ENCODE measurements at regions not wholly inside any gene's neighbourhood (a gene's known extent, or its start where the extent isn't known, plus 50 kb on each side); places are given as distances from the start of the nearest gene placed in this dataset.

- peaks cover 11% of the 10 kb centered on the region for H3K9me3 Mint-ChIP-seq
- ATAC-seq, result no peak
- H3K27me3 Mint-ChIP-seq, result no peaks in the 10 kb centered on the region
- H3K27ac Mint-ChIP-seq, result no peak overlapping the region
- DNase-seq (ENCODE audit: low spot score), result no peak
- H3K36me3 Mint-ChIP-seq, result no peaks in the 10 kb centered on the region
- no peaks in the 10 kb centered on the region for H3K4me1 Mint-ChIP-seq (ENCODE audit: low read depth in 2 of 2)
- no peak overlapping the region for H3K4me3 Mint-ChIP-seq
Measured at GRCh38 chr3:88896026-88896425, 211.4 kb upstream of the EPHA3 start.

DNA sequence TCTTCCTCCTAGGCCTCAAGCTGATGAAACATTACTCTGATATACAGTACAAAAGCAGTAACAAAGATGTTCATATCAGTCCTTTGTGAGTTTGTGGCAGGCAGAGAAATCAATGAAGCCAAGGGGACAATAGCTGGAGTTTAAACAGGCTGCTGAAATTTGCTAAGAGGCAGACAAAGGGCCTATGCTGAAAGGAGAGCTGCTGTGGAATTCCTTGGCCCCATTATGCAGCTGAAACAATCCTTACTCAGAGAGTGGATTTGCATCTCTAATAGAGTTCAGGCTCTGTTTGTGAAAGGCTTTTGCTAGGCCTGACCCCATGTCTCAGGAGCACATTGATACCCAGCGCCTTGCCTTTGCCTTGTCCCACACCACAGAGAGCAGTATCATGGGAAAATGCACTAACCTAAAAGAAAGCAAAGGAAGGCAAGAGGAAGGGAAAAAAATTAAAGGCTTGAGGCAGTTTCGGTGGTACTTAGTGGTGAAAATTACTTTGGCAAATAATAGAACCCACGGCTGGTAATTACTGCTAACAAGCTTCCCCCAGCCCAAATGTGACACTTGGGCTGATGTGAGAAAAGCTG is 195.0 kb upstream of the EPHA3 start:
- Mint-ChIP-seq H3K36me3 (no peaks in the 10 kb centered on the region), H3K27me3 (no peaks in the 10 kb centered on the region), H3K27ac (no peak overlapping the region), H3K4me3 (no peak overlapping the region), H3K4me1 (ENCODE audit: low read depth in 2 of 2) (no peaks in the 10 kb centered on the region), H3K9me3 (peaks cover 12% of the 10 kb centered on the region)
- DNase-seq (ENCODE audit: low spot score) (no peak), ATAC-seq (no peak)

GRCh38 chr3:88918841-88919240 is 188.6 kb upstream of the EPHA3 start:
- H3K9me3 Mint-ChIP-seq, result peaks cover 6% of the 10 kb centered on the region
- no peaks in the 10 kb centered on the region for H3K36me3 Mint-ChIP-seq
- H3K4me3 Mint-ChIP-seq, result no peak overlapping the region
- no peak overlapping the region for H3K27ac Mint-ChIP-seq
- no peaks in the 10 kb centered on the region for H3K27me3 Mint-ChIP-seq
- DNase-seq (ENCODE audit: low spot score) (no peak), ATAC-seq (no peak)
- H3K4me1 Mint-ChIP-seq (ENCODE audit: low read depth in 2 of 2), result no peaks in the 10 kb centered on the region

GRCh38 chr3:88921986-88922385 is 185.4 kb upstream of the EPHA3 start:
- peaks cover 4% of the 10 kb centered on the region for H3K9me3 Mint-ChIP-seq
- no peak for DNase-seq (ENCODE audit: low spot score)
- H3K27ac Mint-ChIP-seq, result no peak overlapping the region
- no peaks in the 10 kb centered on the region for H3K36me3 Mint-ChIP-seq
- H3K27me3 Mint-ChIP-seq, result no peaks in the 10 kb centered on the region
- no peaks in the 10 kb centered on the region for H3K4me1 Mint-ChIP-seq (ENCODE audit: low read depth in 2 of 2)
- no peak for ATAC-seq
- no peak overlapping the region for H3K4me3 Mint-ChIP-seq

- ATAC-seq, result no peak
- peaks cover 6% of the 10 kb centered on the region for H3K9me3 Mint-ChIP-seq
- no peak for DNase-seq (ENCODE audit: low spot score)
- H3K27ac Mint-ChIP-seq, result no peak overlapping the region
- H3K27me3 Mint-ChIP-seq, result no peaks in the 10 kb centered on the region
- H3K4me3 Mint-ChIP-seq, result no peak overlapping the region
- no peaks in the 10 kb centered on the region for H3K36me3 Mint-ChIP-seq
- H3K4me1 Mint-ChIP-seq (ENCODE audit: low read depth in 2 of 2), result no peaks in the 10 kb centered on the region
Measured at GRCh38 chr3:88926221-88926620, 181.2 kb upstream of the EPHA3 start.

DNA sequence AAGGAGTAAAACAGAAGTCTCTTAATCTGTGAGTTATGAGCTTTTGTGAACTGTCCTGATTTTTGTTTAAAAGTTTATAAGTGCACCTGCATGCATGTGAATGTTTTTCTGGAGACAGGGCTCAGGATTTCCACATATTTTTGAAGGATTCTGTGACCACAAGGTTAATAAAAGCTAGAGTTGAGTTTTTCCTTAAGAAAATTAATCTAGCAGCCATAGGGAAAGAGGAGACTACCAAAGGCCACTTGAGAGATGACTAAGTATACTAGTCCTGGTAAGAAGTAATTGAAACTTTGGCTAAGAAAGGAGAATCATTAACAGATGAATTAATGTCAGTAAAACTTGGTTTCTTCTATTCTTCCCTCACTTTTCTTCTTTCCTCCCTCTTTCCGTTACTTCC is 176.8 kb upstream of the EPHA3 start:
- H3K4me1 Mint-ChIP-seq (ENCODE audit: low read depth in 2 of 2), result no peaks in the 10 kb centered on the region
- H3K9me3 Mint-ChIP-seq, result peaks cover 6% of the 10 kb centered on the region
- H3K36me3 Mint-ChIP-seq, result peaks cover 8% of the 10 kb centered on the region
- H3K27ac Mint-ChIP-seq, result no peak overlapping the region
- no peak overlapping the region for H3K4me3 Mint-ChIP-seq
- H3K27me3 Mint-ChIP-seq, result no peaks in the 10 kb centered on the region
- DNase-seq (ENCODE audit: low spot score) (no peak), ATAC-seq (no peak)

DNA sequence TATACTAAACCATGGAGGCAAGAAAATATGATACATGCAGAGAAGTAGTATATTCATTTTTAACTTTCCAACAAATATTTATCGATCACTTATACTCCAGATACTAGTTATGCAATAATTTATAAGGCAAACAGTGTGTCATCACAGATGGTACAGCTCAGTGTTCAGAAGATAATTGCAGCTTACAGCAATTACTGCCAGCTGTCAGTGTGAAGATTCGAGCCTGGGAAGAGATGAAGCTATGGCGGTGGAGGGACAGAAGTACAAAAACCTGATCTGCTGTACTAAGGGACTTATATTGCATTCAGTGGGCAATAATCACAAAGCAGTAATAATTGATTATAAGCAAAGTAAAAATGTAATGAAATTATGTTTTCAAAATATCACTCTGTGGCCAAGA is 170.6 kb upstream of the EPHA3 start:
- no peak for ATAC-seq
- DNase-seq (ENCODE audit: low spot score), result no peak
- no peaks in the 10 kb centered on the region for H3K27me3 Mint-ChIP-seq
- no peak overlapping the region for H3K4me3 Mint-ChIP-seq
- peaks cover 26% of the 10 kb centered on the region for H3K9me3 Mint-ChIP-seq
- H3K36me3 Mint-ChIP-seq, result peaks cover 8% of the 10 kb centered on the region
- no peak overlapping the region for H3K27ac Mint-ChIP-seq
- no peaks in the 10 kb centered on the region for H3K4me1 Mint-ChIP-seq (ENCODE audit: low read depth in 2 of 2)

GRCh38 chr3:88940296-88940695 is 167.1 kb upstream of the EPHA3 start:
- H3K27me3 Mint-ChIP-seq, result no peaks in the 10 kb centered on the region

GRCh38 chr3:88947013-88947412 is 160.4 kb upstream of the EPHA3 start:
- Mint-ChIP-seq H3K9me3 (peaks cover 19% of the 10 kb centered on the region), H3K27ac (no peak overlapping the region), H3K27me3 (no peaks in the 10 kb centered on the region), H3K36me3 (peaks cover 11% of the 10 kb centered on the region), H3K4me1 (ENCODE audit: low read depth in 2 of 2) (no peaks in the 10 kb centered on the region), H3K4me3 (no peak overlapping the region)
- no peak for DNase-seq (ENCODE audit: low spot score)
- ATAC-seq, result no peak

More at GRCh38 chr3:88940296-88940695, 167.1 kb upstream of the EPHA3 start:
- no peak for DNase-seq (ENCODE audit: low spot score)
- peaks cover under 1% of the 10 kb centered on the region for H3K36me3 Mint-ChIP-seq
- H3K4me3 Mint-ChIP-seq, result no peak overlapping the region
- no peak overlapping the region for H3K27ac Mint-ChIP-seq
- H3K4me1 Mint-ChIP-seq (ENCODE audit: low read depth in 2 of 2), result no peaks in the 10 kb centered on the region
- H3K9me3 Mint-ChIP-seq, result peaks cover 29% of the 10 kb centered on the region
- ATAC-seq, result no peak

GRCh38 chr3:88954853-88955252 is 152.6 kb upstream of the EPHA3 start:
- no peaks in the 10 kb centered on the region for H3K4me1 Mint-ChIP-seq (ENCODE audit: low read depth in 2 of 2)
- H3K9me3 Mint-ChIP-seq, result peaks cover 17% of the 10 kb centered on the region

DNA sequence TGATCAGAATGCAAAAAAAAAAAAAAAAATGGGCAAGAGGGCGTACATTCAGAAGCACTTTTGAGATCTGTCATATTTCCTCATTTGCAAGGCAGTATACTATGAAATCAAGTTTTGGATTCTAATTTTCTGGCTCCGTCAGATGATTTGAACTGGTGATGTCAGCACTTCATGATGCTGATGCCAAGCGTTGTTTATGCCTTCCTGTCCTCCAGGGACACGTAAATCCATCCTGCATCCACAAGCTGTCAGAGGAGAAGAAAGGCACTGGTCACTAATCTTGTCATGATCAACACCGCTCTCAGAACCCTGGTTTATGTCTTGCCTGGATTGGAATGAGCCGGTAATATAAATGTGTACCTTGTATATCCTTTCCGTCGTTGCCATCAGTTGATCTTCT is 152.1 kb upstream of the EPHA3 start:
- DNase-seq (ENCODE audit: low spot score) (no peak), ATAC-seq (no peak)
- Mint-ChIP-seq H3K9me3 (peaks cover 21% of the 10 kb centered on the region), H3K27ac (no peak overlapping the region), H3K4me3 (no peak overlapping the region), H3K36me3 (peaks cover 1% of the 10 kb centered on the region), H3K27me3 (no peaks in the 10 kb centered on the region), H3K4me1 (ENCODE audit: low read depth in 2 of 2) (no peaks in the 10 kb centered on the region)

More at GRCh38 chr3:88954853-88955252, 152.6 kb upstream of the EPHA3 start:
- no peak for ATAC-seq
- Mint-ChIP-seq H3K27me3 (no peaks in the 10 kb centered on the region), H3K36me3 (no peaks in the 10 kb centered on the region), H3K27ac (no peak overlapping the region), H3K4me3 (no peak overlapping the region)
- DNase-seq (ENCODE audit: low spot score), result no peak

- H3K4me3 Mint-ChIP-seq, result no peak overlapping the region
- H3K36me3 Mint-ChIP-seq, result peaks cover 4% of the 10 kb centered on the region
- no peak for DNase-seq (ENCODE audit: low spot score)
- ATAC-seq, result no peak
- no peaks in the 10 kb centered on the region for H3K4me1 Mint-ChIP-seq (ENCODE audit: low read depth in 2 of 2)
- no peaks in the 10 kb centered on the region for H3K27me3 Mint-ChIP-seq
- H3K9me3 Mint-ChIP-seq, result peaks cover 21% of the 10 kb centered on the region
- H3K27ac Mint-ChIP-seq, result no peak overlapping the region
Measured at GRCh38 chr3:88957711-88958439, 149.5 kb upstream of the EPHA3 start.

- ATAC-seq (no peak), DNase-seq (ENCODE audit: low spot score) (no peak)
- Mint-ChIP-seq H3K4me1 (ENCODE audit: low read depth in 2 of 2) (no peaks in the 10 kb centered on the region), H3K27ac (no peak overlapping the region), H3K9me3 (peaks cover 24% of the 10 kb centered on the region), H3K36me3 (peaks cover 4% of the 10 kb centered on the region), H3K27me3 (no peaks in the 10 kb centered on the region), H3K4me3 (no peak overlapping the region)
Measured at GRCh38 chr3:88960019-88960418, 147.4 kb upstream of the EPHA3 start.

GRCh38 chr3:88963003-88963402 is 144.4 kb upstream of the EPHA3 start:
- Mint-ChIP-seq H3K27me3 (no peaks in the 10 kb centered on the region), H3K4me1 (ENCODE audit: low read depth in 2 of 2) (no peaks in the 10 kb centered on the region), H3K9me3 (peaks cover 15% of the 10 kb centered on the region), H3K27ac (no peak overlapping the region), H3K36me3 (peaks cover 4% of the 10 kb centered on the region), H3K4me3 (no peak overlapping the region)
- no peak for ATAC-seq
- DNase-seq (ENCODE audit: low spot score), result no peak

DNA sequence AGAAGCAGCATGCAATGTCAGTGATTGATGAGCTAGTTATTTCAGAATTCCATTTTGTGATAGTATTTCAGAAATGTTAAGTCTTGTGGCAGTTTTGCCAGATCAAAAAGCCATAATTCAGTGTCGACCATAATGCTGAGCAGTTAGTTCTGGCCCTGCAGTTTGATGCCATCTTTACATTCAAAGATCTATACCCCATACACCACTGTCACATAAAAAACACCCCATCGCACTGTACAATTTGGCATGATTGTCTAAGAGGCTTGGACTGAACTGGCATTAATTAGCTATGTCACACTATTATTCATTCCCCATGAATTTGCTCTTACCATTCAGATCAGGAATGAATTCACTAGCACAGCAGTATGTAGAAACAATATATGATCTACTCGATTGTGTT is 127.7 kb upstream of the EPHA3 start:
- ATAC-seq (no peak), DNase-seq (ENCODE audit: low spot score) (no peak)
- Mint-ChIP-seq H3K36me3 (peaks cover 1% of the 10 kb centered on the region), H3K4me3 (no peak overlapping the region), H3K9me3 (peaks cover 15% of the 10 kb centered on the region), H3K27me3 (no peaks in the 10 kb centered on the region), H3K27ac (no peak overlapping the region), H3K4me1 (ENCODE audit: low read depth in 2 of 2) (no peaks in the 10 kb centered on the region)
